ENCODE measurements at regions not wholly inside any gene's neighbourhood (a gene's known extent, or its start where the extent isn't known, plus 50 kb on each side); places are given as distances from the start of the nearest gene placed in this dataset.
"Not testable (repeated sequence)": the region's sequence is repeated elsewhere in the genome, so short reads cannot be mapped to it uniquely, and the experiment has no call there.

DNA sequence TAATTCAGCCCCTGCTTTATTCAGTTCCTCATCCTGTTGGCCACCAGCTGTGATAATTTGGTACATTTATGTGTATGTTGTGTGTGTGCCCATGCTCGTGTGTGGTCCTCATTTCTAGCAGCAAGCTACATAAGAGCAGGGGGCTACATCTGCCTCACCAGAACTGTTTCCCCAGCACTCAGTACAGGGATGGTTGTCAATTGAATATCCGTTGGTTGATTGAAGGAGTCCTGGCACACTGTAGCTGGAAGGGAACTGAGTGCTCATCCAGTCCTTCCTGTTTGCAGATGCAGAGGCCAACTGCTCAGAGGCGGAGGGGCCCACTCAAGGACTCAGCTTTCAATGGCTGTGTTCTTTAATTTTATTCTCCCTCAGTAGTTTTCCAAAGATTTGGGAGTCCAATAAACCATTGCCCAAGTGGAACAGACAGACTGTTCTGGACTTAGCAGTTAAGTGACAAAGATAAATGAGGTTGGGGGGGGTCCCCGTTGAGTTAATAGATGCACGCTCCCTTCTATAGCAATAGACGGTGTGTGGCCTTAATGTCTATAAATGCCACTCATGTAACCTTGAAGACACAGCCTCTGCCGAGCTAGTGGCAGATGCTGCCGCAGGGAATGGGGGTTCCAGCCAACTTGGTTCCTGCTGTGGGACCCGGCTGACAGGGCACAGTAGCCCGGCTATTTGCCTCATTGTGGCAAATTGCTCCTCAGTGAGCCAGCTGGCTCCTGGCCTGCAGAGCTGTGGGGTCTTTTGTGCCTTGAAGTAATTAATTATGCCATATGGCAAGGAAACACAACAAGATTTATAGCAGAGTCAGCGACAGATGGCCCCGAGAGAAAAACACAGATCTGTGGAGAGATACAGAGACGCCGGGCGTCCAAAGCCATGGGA, 71.4 kb upstream of the GRK3 start:
- DNase-seq = no peak

DNA sequence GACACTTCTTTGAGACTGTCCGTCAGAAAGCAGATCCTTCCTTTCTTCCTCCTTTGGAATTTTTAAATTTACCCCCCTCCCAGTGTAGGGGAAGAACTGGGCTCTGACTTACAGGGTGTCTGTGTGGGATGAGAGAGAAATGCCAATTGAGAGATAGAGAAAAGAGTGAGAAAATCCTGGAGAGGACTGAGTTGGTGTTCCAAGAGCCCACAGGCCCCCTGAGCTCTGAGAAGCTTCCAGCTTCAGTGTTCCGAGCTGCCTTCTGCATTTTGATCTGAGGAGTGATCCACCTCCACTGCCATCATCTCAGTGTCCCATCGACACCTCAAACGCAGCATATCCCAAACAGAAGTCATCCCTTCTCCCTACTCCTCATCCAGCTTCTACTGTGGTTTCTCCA, 70.7 kb upstream of the GRK3 start:
- DNase-seq = no peak

DNA sequence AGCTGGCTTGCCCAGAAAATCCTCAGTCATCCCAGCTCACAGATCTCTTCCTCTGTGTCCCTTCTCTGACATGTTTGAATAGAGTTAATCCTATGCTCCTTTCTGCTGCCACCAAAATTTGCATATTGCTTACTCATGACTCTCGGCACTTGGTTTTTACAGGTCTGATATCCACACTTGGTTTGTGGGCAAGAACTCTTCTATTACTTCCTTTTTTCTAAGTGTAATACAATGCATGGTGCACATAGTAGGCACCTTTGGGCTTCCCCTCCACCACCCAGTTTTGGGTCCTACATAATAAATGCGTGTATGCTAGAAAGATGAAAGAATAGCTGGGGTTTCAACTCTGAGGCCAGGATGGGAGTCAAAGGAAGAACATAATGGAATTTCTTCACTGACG, 69.7 kb upstream of the GRK3 start:
- no peak for DNase-seq

DNA sequence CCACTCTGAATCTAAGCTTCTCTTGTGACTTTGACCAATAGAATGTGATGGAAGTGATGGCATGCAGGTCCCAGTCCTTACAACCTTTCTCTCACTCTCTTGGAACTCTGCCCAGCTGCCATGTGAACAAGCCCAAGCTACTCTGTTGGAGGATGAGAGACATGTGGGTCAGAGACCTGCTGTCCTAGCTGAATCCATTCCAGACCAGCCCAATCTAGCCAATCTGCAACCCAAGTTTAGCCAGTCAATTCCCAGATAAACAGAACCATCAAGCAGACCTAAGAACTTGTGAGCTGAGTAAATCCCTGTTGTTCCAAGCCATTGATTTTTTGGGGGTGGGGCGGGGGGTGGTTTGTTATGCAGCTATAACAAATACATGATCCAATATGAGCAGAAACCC, 69.2 kb upstream of the GRK3 start:
- DNase-seq = no peak

DNA sequence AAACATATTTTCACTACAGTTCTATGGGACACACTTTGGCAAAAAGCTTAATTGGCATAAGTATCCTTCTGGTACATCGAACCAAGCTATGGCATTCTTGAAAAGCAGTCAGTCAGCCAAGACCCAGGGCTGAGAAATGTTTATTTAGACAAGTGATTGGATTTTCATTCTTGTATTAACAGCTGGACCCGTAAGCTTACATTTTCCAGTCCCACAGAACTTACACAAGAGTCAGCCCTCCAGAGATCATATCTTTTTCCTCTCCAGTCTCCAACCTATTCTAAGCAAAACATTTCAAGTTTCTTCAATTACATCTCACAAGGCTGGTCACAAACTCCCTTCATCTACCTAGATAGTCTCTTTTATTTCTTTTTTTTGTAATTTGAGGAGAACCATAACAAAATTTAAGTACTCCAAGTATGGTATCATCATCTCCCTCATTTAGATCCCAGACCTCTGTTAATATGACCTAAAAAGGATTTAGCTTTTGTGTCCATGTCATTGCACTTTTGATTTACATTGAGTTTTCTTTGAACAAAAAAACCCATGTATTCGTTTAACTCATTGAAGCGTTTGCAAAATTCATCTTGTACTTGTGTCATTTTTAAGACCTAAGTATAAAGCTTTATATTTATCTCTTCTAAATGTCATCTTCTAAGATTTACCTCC, 67.9 kb upstream of the GRK3 start:
- DNase-seq = no peak

DNA sequence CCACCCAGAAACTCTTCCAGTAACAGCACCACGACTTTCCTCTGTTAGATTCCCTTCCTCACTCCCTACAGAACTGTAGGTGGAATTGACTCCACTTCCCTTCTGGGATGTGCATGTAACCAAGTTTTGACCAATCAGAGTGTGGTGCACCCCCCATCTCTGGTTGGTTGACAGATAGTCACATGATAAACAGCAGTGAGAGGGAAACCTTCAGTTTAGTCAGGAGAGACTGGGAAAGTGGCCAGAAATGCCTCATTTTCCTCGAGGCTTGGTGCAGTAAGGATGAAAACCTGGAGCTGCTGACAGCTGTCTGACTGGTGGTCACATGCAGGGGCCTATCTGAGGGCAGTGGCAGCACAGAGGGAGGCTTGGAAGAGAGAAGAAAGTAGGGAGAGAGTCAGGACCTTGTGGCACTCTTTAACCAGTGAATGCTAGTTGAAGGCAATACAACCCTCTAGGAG, 67.3 kb upstream of the GRK3 start:
- DNase-seq = no peak

DNA sequence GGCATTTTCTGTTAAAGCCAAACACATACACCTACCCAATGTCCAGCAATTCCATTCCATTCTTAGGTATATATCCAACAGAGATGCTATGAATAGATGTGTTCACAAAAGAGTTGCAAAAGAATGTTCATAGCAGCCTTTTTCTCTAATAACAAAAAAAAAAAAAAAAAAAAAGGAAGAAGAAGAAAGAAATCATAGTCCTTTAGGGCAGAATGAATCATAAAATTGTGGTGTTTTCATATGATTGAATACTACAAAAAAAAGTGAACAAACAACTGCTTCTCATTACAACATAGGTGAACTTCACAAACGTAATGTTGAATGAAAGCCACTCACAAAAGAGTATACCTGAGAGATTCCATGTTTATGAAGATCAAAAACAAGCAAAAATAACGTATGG, 66.8 kb upstream of the GRK3 start:
- no peak for DNase-seq

DNA sequence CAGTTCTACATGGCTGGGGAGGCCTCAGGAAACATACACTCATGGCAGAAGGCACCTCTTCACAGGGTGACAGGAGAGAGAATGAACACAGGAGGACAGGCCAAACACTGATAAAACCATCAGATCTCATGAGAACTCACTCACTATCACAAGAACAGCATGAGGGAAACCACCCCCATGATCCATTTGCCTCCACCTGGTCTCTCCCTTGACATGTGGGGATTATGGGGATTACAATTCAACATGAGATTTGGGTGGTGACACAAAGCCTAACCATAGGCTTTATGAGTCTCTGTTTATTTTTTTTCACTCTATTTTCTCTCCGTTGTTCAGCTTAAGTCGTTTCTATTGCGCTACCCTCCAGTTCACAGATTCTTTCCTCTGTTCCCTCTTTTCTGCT, 63.8 kb upstream of the GRK3 start:
- DNase-seq = not testable (repeated sequence)

DNA sequence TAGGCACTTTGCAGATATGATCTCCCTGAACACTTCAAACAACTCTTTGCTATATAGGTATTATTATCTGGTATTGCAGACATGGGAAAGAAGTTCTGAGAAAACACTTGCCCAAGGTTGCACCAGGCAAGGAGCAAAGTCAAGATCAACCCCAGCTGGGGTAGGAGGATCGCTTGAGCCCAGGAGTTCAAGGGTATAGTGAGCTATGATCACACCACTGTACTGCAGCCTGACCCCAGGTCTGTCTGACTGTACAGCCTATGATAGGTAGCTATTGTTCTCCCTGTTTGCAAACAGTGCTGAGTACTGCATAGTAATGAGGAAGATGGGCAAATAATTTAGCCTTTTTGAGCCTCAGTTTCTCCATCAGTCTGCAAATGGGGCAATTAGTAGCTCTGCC, 60.5 kb upstream of the GRK3 start:
- DNase-seq = not testable (repeated sequence)

DNA sequence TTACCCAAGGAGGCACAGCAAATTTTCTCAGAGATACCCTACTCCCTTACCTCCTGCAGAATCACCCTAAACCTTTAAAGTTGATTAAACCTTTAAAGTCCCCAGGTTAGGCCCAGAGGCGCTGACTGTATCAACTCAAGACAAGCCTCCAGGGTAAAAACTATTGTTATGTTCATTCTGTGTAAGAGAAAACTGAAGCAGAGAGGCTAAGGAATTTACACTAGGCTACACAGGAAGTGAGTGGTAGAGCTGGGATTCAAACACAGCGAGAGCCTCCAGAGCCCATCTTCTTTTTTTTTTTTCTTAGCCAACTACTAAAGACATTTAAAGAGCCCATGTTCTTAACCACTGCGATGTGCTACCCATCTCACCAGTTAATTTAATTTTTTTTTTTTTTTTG, 56.3 kb upstream of the GRK3 start:
- no peak for DNase-seq

DNA sequence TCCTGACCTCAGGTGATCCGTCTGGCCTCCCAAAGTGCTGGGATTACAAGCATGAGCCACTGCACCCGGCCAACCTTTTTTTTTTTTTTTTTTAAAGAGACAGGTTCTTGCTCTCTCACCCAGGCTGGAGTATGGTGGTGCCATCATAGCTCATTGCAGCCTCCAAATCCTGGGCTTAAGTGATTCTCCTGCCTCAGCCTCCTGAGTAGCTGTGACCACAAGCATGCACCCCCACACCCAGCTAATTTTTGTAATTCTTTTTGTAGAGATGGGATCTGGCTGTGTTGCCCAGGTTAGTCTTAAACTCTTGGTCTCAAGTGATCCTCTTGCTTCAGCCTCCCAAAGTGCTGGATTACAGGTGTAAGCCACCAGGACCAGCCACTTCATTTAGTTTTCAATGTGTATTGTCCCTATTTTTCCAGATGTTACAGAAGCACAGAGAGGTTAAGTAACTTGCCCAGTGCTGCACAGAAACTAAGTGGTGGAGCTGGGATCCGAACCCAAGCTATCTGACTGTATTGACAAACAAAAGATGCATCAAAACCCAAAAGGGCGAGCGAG, 55.6 kb upstream of the GRK3 start:
- DNase-seq = no peak

DNA sequence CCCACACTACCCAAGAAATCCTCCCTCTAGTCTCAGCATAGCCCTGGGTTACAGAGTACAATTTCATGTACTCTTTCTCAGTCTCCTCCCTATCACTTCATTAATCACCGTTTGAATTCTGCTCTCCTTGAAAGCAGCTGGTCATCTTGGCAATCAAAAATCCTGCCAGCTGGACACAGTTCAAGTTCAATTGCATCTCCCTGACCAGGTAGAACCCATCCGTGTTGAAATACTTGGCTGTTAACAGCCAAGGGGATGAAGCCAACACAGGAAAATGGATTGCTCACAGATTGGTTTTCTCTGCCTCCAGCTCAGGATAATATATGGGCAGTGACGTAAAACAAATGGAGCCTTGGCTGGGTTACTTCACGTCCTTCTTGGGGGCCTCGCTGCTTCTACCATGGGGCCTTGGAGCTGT, 55.1 kb upstream of the GRK3 start:
- no peak for DNase-seq

DNA sequence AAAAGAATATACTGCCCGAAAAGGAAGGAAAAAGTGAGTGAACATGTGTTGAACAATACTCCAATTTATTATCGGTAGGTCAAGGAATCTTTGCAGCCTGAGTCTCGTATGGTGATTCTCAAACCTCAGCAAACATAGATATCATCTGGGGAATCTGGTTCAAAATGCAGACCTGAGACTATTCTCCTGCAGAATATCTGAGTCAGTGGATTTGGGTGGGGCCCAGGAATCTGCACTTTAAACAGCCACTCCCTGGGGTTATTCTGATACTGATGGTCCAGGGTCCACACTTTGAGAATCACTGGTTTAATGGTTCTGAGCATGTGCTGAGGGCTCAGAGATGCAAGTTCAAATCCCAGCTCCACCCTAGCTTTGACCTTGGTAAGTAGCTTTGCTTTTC, 53.6 kb upstream of the GRK3 start:
- no peak for DNase-seq

DNA sequence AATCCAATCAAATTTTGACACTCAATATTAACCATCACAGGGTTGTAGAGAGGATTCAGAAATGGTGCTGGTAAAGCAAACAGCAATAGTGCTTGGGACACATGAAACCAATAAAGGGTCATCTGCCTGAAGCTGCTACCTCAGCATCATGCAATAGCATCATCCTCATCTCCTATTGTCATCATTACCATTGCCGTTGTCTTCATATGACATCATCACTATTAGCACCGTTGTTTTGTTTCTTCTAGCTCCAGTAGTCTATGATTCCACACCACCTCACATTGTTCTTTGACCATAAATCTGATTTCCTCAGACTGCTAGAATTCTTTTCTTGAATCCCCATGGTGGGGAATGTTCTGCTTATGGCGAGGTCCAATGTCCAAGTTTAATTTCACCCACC, 52.8 kb upstream of the GRK3 start:
- no peak for DNase-seq

DNA sequence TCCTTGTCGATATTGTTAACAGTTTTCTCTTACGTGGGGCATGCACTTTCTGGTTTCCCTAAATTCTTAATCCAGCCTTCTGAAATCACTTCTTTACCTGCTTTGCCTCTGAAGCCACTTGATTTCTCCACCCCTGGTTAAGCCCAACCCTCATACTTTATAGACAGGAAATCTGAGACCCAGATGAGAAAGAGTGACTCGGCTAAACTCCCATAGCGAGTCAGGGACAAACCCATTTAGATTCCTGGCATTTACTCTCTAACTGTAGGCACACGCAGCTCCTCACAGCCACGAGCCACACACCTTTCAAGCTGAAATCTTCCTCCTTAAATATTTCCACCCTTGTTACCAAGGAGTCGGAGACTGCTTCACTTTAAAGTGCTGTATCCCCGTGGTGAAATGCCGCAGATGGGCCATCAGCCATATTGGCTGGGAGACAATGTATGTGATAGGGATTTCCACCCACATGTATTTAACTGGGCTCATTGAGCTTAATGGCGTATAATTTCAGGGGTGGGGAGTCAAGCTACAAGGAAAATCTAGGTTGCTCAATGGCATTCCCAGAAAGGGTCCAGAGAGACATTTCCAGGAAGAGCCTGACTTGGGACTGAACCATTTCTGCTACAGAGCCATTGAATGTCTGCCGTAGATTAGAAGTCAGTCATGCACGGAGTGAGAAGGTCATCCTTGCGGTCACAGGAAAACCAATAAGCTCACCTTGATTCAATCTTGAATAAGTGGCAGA, 49.9 kb upstream of the GRK3 start:
- DNase-seq = no peak
